ENCODE measurements at regions not wholly inside any gene's neighbourhood (a gene's known extent, or its start where the extent isn't known, plus 50 kb on each side); places are given as distances from the start of the nearest gene placed in this dataset.

DNA sequence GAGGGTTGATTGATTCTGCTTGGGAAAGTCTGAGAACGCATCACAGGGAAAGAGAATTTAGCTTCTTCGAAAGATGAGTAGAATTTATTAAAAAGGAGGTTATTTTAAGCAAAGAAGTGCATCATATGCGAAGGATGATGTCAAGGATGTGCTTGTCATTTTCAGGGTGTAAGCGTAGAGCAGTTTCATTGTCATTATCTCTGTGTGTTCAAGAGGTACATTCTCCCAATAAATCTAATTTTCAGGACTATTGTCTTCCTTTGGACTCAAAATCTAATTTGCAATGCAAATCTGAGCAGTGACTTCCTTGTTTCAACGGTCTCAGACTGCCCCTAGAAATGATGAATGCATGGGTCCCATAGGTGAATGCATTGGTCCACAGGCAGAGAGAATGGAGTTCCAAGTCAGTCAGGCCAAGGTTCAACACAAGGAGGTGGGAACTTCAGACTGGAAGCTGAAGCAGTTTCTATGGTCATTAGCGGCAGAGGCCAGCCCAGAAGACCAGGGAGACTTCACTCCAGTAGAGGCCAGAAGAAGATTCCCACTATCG lies 99.8 kb downstream of the CDC42EP3 start:
- Histone ChIP-seq H3K4me2 (ENCODE audit: insufficient read depth in 1 of 2, low read depth in 2 of 2, low read length in 2 of 2) (no peak overlapping the region), H3K9ac (replicated peaks in 1 of 4; ENCODE audit: extremely low read depth in 1 of 4, low read depth in 3 of 4, low read length in 3 of 4) (no peak overlapping the region), H2BK15ac (ENCODE audit: low read length) (no peak overlapping the region), H3K9me3 (ENCODE audit: insufficient read depth in 2 of 2, low read depth in 1 of 2, low read length in 1 of 2) (no peaks in the 10 kb centered on the region), H2BK20ac (ENCODE audit: low read length) (no peak overlapping the region), H3K14ac (ENCODE audit: insufficient read length) (no peak overlapping the region), H3K36me3 (ENCODE audit: control insufficient read depth in 2 of 4, insufficient read depth in 4 of 4, low read length in 3 of 4) (no peaks in the 10 kb centered on the region), H4K20me1 (replicated peaks in 1 of 2; ENCODE audit: control insufficient read depth in 1 of 2, insufficient read depth in 2 of 2, low read length in 2 of 2) (no peaks in the 10 kb centered on the region), H3K27me3 (replicated peaks in 1 of 4; ENCODE audit: control insufficient read depth in 3 of 4, extremely low read depth in 1 of 4, insufficient read depth in 3 of 4, low read length in 3 of 4) (no peaks in the 10 kb centered on the region), H3K79me2 (ENCODE audit: control insufficient read depth in 1 of 2, insufficient read depth in 2 of 2, low read length in 2 of 2) (no peaks in the 10 kb centered on the region), H4K8ac (ENCODE audit: extremely low read depth, insufficient read depth, low read length) (no peak overlapping the region), H3K4ac (replicated peaks; ENCODE audit: insufficient read length, low read depth, low read length) (no peak overlapping the region), H3K4me3 (ENCODE audit: extremely low read depth in 1 of 4, insufficient read depth in 2 of 4, low read depth in 3 of 4, low read length in 4 of 4) (no peak overlapping the region), H2BK120ac (replicated peaks; ENCODE audit: low read depth, low read length) (no peak overlapping the region), H3K79me1 (ENCODE audit: low read depth, low read length) (no peaks in the 10 kb centered on the region), H3K56ac (replicated peaks; ENCODE audit: insufficient read length, low read depth, low read length) (no peak overlapping the region), H4K91ac (replicated peaks; ENCODE audit: insufficient read length, low read length) (no peak overlapping the region), H3K18ac (ENCODE audit: extremely low read depth, low read length) (no peak overlapping the region), H4K5ac (ENCODE audit: insufficient read length, low read depth, low read length) (no peak overlapping the region), H2BK5ac (ENCODE audit: low read depth, low read length) (no peak overlapping the region), H2AK5ac (ENCODE audit: low read depth, low read length) (no peak overlapping the region), H2BK12ac (ENCODE audit: low read depth, low read length) (no peak overlapping the region), H2AFZ (ENCODE audit: low read length) (no peak overlapping the region), H3K4me1 (replicated peaks in 1 of 4; ENCODE audit: control insufficient read depth in 3 of 4, insufficient read depth in 4 of 4, low read length in 3 of 4) (no peaks in the 10 kb centered on the region), H3K23me2 (ENCODE audit: low read depth, low read length) (no peaks in the 10 kb centered on the region), H3K27ac (ENCODE audit: low read depth, low read length) (no peak overlapping the region), H3K23ac (ENCODE audit: insufficient read length) (no peak overlapping the region)
- ChIA-PET POLR2A (ENCODE audit: partially characterized antibody) (no interaction called here), CTCF (ENCODE audit: partially characterized antibody) (interaction anchor here (0.6 kb wide), 1 partner anchor 71 kb away, joined by 3 read pairs; no protein-coding TSS in a partner anchor)
- WGBS, 2 experiments (ENCODE audit: extremely low coverage in 1 of 2, insufficient coverage in 1 of 2, insufficient read length in 1 of 2, insufficient replicate concordance in 2 of 2, low coverage in 1 of 2, low lambda C conversion rate in 2 of 2, missing lambda C conversion rate in 1 of 2) = 88% methylated on average over 7 of the region's 7 CpGs; no CpG with 5 or more reads in 1 of the 2 experiments
- DNase-seq (ENCODE audit: low read depth in 1 of 2, low spot score in 2 of 2) (no peak), FAIRE-seq (no peak)
- TF ChIP-seq FOSL1 (IDR thresholded peaks at IDR 0.05; ENCODE audit: insufficient read depth, low read depth, low read length) (no peak), BRCA1 (IDR thresholded peaks at IDR 0.05; ENCODE audit: low read depth, low read length) (no peak), PHF8 (conservative IDR thresholded peaks at IDR 0.05; ENCODE audit: low read depth, low read length) (no peak), CBX5 (IDR thresholded peaks at IDR 0.05; ENCODE audit: low read depth, low read length) (no peak), BACH1 (IDR thresholded peaks at IDR 0.05; ENCODE audit: low read length) (no peak), TAF7 (optimal IDR thresholded peaks at IDR 0.05; ENCODE audit: borderline replicate concordance, low read depth, low read length) (no peak), GTF2F1 (IDR thresholded peaks at IDR 0.05; ENCODE audit: borderline replicate concordance, low read depth, low read length) (no peak), SP1 (IDR thresholded peaks at IDR 0.05; ENCODE audit: low read depth, low read length) (no peak), TBP (IDR thresholded peaks at IDR 0.05; ENCODE audit: low read depth, low read length) (no peak), RFX5 (IDR thresholded peaks at IDR 0.05; ENCODE audit: borderline replicate concordance, low read depth, low read length) (no peak), YY1 (IDR thresholded peaks at IDR 0.05; ENCODE audit: low read depth, low read length) (no peak), JUND (IDR thresholded peaks at IDR 0.05; ENCODE audit: low read length) (no peak)

Data from H1 (cell line).